Right kidney (tissue), 1 donor: ENCODE measurements at regions not wholly inside any gene's neighbourhood (a gene's known extent, or its start where the extent isn't known, plus 50 kb on each side); places are given as distances from the start of the nearest gene placed in this dataset.

Experiments used
- DNase-seq: peaks from one replicate; pipeline ENCODE4 v3.0.0-alpha.2; 2016

- no peak for DNase-seq
Observed at GRCh38 chr6:210778-211374, 81.4 kb upstream of the DUSP22 start.

DNA sequence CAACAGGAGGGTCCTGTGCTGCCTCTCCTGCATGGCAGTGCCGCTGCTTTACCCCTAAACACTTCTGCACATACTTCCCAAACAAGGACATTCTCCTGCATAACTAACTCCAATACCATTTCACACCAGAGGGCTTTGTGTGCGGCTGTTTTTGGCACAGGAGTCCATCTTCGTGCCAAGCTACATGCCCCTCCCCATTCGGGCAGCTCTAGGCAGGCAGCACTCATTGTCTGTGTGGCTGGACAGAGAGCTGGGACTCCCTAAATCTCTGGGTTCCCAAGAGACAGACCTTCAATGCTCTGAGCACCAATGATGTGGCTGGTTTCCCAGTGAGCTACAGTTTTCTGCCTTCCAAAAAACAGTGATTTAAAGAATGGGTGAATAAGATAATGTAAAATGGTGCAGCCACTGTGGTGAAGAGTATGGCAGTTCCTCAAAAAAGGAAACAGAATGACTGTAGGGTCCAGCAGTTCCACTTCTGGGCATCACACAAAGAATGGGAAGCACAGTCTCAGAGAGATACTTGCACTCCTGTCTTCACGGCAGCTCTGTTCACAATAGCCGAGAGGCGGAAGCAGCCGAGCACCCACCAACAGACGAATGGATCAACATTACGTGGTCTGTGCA, 80.3 kb upstream of the DUSP22 start:
- no peak for DNase-seq

DNA sequence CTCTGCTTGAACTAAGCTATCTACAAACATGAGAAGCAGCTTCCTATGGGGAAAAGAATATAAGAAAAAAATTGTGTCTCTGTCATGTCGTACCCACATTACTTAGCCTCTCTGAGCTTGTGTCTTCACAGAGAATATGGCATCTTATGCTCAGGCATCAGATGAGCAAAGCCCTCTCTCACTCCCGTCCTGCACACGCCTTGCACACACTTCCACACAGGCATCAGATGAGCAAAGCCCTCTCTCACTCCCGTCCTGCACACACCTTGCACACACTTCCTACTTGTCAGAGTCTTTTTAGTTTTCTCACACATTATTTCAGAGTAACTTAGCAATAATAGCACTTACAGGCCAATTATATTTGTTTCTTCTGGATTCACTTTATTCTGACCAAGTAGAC, 79.0 kb upstream of the DUSP22 start:
- no peak for DNase-seq

GRCh38 chr6:214428-214827, 77.9 kb upstream of the DUSP22 start:
- no peak for DNase-seq

GRCh38 chr6:215335-216034, 76.8 kb upstream of the DUSP22 start:
- DNase-seq, result no peak

DNA sequence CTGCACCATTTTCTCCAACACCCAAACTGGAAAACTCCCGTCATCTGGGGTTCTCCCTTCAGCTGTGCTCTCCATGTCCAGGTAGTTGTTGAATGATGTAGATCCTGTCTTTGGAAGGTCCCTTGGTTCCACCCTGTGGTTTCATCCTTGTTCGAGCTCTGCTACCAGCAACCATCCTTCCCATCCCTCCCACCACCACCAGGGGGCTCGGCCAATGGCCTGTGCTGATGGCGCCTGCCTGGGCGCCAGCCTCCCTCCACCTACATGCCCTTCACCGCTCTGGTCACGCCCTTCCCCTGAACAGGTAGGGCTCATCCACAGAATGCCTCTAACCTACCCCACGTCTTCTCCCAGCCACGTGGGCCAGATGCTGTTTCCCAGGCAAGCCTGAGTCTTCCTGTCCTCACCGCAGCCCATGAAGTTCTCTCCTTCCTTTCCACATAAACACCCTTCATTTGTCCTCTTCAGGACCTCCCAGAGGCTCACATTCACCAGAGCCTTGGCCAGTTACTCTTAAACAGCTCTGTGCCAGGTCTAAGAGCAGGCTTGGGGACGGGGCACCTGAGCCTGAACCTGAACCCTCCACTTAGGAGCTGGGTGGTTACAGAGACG, 75.1 kb upstream of the DUSP22 start:
- DNase-seq, result no peak

DNA sequence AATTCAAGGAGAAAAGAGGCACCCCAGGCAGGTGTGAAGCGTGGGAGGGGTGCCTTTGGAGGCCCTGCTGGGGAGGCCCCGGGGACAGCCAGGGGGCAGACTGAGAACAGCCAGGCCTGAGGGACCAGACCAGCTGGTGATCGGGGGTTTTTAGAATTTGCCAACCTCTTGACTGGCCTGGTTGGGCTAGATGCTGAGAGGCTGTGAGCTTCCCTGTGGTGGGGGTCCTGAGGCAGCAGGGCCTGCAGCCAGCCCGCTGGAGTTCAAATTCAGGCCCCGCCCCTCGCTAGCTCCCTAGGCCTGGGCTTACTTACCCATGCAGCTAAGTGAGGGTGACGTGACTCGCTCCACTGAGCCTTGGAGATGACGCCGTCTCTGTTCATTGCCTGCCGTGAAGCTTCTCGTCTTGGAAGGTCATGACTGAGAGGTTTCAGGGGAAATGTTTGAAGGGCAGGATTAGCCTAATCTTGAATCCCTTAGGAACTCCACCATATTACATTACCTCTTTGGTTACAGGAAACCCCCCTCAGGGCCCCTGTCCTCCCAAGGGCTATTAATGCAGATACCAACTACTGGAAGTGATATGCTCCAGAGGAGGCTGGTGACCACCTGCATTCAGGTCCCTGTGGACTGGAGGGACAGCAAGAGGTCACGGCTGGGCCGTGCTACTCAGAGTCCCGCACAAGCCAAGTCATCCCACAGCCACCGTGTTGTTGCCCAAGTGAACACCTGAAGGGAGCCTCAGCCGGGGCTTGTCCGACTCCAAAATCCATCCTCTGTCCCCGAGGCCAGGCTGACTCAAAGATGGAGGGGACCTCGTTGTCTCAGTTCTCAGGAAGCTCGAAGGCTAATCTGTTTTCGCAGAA, 73.9 kb upstream of the DUSP22 start:
- no peak for DNase-seq

DNA sequence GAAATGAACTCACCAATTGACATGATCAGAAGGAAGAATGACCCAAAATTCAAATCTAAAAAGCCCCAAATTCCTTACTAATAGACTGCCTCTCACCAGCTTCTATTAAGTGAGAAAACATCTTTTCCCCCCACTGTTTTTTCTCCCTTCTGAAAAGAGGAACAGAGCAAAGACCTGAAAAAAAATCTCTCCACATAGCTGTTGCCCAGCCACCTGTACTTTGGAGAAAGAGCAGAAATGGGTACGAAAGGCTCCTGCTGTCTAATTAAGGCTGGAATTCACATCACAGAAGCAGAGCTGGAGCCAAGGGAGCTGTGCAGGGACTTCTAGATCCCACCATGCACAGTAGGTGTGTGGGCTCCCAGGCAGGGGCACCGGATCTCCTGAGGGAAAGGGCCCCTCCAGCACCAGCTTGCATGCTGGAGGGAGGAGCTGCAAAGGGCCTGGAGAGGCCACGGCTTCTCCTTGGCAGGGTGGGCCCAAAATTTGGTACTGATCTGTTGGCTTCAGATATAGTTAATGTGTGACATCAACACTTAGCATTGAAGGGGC, 73.2 kb upstream of the DUSP22 start:
- DNase-seq, result no peak

DNA sequence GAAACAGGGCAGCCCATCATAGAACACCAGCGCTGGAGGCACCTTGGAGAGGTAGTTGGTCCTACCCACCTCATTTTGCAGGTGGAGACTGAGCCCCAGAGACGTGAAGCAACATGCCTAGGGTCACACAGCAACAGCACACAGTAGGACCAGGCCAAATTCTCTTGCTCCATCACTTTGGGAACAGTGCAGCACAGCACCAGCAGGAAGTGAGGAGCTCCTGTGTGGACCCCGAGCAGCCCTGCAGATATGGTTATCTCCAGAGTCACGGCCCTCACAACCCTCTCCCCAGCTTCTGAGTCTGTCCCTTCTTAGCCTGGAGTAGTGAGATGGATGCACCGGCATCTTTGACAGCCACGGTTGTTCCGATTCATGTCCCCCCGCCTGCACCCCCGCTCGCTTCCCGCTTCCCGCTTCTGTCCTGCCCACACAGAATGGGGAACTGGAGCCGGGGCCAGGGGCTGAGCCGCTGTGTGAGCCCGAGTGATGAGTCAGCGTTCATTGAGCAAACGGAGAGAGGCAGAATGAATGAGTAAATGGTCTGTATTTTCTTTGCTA, 72.6 kb upstream of the DUSP22 start:
- DNase-seq, result no peak

DNA sequence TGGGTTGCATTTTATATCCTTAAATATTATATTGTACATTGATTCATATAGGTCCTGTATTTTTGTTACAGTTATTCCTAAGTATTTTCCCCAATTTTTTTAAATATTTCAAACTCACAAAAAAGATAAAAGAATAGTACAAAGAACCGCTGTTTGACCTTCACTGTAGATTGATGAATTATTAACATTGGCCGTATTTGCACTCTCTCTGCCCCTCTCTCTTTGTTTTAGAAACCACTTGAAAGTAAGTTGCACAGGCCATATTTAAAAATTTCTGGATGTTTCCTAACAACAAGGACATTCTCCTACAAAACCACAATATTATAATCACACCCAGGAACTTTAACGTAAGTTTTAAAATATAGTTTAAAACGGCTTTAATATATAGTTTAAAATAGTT, 72.0 kb upstream of the DUSP22 start:
- no peak for DNase-seq

DNA sequence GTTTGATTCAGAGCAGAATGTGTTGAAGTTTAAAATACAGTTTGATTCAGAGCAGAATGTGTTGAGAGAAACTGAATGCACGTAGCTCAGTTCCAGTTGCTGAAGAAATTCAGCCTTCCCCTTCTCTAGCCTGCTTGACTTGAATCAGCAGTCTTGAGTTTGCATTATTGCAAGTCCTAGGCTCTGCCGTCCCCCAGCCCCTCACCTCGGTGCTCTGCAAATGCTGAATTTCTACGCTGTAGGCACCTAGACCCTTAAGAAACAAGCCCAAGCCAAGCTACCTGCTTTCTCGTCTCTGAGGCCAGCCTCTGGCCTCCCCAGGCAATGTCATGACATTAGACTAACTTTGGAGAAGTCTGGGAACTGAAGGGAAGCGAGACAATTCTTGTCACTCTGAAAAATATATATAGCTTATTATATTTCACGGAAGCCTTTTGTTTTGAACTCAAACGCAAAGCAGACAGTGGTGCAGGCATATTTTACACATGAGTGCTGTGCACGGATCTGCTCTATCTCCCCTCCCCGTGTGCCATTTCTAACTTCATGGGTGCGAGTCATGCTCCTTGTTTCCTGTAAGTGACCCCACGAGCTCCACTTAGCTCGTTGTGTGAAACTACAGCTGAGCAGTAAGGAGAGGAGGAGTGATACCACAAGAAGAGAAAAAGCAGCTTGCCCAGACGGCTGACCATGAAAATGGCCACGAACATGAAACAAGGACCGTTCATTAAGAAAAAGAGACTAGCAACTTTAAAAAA, 71.4 kb upstream of the DUSP22 start:
- DNase-seq, result no peak

DNA sequence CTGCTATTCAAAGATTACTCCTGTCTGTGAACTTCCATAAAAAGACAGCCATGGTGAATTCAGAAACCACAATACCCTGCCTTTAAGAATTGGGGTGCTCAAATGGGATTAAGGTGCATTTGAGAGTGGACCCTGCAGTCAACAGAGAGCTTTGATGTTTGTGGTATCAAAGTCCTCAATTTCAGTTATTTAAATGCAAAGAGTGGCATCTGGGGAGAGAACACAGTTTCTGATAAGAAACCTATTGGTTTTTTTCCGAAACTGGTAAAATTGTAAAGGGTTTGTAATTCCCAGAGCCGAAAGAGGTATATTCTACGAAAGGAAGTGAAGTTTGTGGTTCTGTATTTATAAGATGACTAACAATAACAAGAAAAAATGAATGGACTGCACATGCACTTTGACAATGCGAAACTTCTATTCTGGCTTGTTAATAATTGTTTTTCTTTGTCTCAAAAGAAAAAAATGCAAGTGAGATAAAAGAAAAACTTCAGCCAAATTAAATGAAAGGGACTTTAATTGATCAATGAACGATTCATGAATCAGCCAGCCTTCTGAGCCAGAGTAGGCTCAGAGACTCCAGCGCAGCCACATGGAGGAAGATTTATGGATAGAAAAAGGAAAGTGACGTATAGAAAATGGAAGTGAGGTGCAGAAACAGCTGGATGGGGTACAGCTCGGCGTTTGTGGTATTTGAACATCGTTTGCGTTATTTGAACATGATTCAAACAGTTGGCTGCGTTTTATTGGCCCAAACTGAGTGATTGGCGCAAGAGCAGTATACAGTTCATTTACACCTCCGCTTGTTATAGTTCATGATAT, 70.5 kb upstream of the DUSP22 start:
- no peak for DNase-seq

DNA sequence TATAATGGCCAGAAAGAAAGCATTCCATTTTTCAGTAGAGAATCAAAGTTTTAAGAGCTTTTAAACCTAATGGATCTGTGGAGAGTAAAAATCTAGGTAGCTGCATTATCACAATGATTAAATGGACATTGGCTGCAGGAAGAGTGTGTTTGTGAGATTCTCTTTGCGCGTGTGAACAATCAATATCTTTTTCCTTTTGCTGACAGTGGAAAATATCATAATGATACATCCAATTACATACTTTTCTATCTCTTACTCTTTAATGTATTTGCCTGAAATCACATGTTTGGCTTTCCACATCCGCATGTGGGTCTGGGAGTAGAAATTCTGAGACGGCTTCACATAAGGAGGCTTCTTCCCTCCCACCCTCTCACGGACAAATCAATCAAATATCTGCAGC, 69.8 kb upstream of the DUSP22 start:
- no peak for DNase-seq

GRCh38 chr6:223136-223535, 69.2 kb upstream of the DUSP22 start:
- no peak for DNase-seq

- no peak for DNase-seq
Observed at GRCh38 chr6:223763-224162, 68.5 kb upstream of the DUSP22 start.

- DNase-seq, result no peak
Observed at GRCh38 chr6:224350-224749, 67.9 kb upstream of the DUSP22 start.

DNA sequence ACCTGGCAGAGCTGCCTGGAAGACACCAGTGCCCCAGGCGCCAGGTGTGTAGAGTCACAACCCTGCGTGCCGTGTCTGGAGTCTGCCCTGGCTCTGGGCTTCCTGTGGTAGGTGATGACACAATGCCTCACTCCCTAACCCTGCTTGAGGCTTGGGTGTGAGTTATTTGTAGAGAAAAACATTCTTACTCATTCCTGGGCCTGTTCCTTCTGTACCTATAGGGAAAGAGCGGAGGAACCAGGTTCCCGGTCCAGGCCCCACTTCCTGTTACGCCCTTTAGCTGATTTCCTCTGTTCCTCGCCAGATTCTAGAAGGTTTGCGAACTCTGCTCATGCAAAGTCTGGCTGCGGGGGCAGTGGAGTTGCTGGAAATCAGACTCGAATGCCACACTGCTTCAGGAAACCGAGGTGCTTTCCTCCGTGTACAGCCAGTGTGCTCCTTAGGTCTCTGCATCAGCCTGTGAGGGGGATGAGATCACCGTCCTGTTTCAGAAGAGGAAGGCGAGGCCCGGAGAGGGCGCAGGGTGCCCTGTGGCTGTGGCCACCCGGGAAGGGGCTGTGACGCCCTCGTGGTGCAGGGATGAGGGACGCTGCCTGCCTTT, 67.1 kb upstream of the DUSP22 start:
- DNase-seq, result no peak

DNA sequence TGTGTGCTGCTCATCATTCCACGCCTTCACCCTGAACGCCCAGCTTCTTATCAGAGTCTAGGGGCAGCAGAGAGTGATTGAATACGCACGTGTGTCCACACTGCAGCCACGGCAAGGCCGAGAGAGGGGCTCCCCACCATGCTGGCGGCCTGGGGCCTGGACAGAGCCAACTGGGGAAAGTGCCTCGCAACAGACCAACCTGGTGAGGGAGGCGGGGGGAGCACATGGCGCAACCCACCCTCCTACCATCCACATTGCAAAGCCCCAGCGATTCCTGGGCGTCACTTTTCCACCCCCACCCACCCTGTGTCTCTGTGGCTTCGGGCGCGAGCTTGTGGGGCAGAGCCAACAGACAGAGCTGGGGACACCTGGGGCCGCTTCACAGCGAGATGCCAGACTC, 66.4 kb upstream of the DUSP22 start:
- DNase-seq, result no peak

DNA sequence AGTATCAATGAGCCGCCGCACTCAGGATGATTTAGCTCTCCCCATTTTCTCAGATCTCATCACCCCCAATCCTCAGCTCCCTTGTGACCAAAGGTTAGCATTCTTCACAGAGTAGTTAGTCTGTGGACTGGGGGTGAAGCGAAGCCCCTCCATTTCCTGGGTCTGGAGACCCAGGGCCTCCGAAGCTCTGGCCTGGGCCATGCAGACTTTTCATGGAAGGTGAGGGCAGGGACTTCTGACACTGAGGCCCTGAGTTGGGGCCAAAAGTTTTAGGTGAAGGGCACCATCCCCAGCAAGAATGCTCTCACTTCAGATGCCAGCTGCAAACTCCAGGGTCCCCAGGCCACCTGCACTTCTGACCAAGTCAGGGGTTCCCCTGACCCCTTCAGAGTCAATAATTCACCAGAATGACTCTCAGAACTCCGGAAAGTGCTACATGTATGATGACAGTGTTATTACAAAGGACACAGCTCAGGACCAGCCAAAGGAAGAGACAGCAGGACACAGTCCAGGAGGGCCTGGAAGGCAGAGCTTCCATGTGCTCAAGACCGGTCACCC, 65.7 kb upstream of the DUSP22 start:
- DNase-seq, result no peak
